Prostate gland (tissue), 2 donors: ENCODE measurements at regions not wholly inside any gene's neighbourhood (a gene's known extent, or its start where the extent isn't known, plus 50 kb on each side); places are given as distances from the start of the nearest gene placed in this dataset.

Experiments
- POLR2AphosphoS5 ChIP-seq: sonication (generic); formaldehyde crosslinking; IDR thresholded peaks from one replicate; pipeline ENCODE4 v1.6.1; 2017; ENCODE audit warnings: antibody characterized with exemption
- TF ChIP-seq, protein P1 (sequence below), 4 experiments: fragments of 200-600 bp in 2 of 4; fragments of 450-650 bp in 2 of 4; sonication (generic) in 2 of 4; IDR thresholded peaks; 1 replicate in 3 of 4; 2 replicates in 1 of 4; pipeline ENCODE4 v1.5.1; 2016 to 2019; ENCODE audit warnings: antibody characterized with exemption in 4 of 4, mild to moderate bottlenecking in 2 of 4, moderate library complexity in 2 of 4

GRCh38 chr6:121994919-121995318 lies 404.5 kb upstream of the HSF2 start:
- TF ChIP-seq, protein P1, sequence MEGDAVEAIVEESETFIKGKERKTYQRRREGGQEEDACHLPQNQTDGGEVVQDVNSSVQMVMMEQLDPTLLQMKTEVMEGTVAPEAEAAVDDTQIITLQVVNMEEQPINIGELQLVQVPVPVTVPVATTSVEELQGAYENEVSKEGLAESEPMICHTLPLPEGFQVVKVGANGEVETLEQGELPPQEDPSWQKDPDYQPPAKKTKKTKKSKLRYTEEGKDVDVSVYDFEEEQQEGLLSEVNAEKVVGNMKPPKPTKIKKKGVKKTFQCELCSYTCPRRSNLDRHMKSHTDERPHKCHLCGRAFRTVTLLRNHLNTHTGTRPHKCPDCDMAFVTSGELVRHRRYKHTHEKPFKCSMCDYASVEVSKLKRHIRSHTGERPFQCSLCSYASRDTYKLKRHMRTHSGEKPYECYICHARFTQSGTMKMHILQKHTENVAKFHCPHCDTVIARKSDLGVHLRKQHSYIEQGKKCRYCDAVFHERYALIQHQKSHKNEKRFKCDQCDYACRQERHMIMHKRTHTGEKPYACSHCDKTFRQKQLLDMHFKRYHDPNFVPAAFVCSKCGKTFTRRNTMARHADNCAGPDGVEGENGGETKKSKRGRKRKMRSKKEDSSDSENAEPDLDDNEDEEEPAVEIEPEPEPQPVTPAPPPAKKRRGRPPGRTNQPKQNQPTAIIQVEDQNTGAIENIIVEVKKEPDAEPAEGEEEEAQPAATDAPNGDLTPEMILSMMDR (IDR thresholded peaks at IDR 0.05), result no peak
- no peak for TF ChIP-seq POLR2AphosphoS5
